ENCODE measurements at regions not wholly inside any gene's neighbourhood (a gene's known extent, or its start where the extent isn't known, plus 50 kb on each side); places are given as distances from the start of the nearest gene placed in this dataset.

DNA sequence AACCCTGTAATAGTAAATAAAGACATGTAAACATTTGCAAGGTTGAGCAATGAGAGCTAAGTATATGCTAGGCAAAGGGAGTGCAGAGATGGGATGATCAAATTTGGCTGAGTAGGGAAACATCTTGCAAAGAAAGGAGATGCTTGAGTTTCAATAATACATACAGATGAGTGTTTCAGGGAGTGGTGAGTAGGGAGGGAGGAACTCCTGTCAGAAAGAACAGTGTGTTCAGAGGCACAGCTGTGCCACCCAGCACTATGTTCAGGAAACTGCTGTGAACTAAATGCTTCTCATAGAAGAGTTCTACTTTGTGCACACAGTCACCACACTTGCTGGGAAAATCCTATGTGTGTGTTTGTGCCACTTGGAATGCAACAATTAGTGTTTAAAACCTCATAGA, 1077.1 kb downstream of the UQCRFS1 start:
- TF ChIP-seq, protein P1, sequence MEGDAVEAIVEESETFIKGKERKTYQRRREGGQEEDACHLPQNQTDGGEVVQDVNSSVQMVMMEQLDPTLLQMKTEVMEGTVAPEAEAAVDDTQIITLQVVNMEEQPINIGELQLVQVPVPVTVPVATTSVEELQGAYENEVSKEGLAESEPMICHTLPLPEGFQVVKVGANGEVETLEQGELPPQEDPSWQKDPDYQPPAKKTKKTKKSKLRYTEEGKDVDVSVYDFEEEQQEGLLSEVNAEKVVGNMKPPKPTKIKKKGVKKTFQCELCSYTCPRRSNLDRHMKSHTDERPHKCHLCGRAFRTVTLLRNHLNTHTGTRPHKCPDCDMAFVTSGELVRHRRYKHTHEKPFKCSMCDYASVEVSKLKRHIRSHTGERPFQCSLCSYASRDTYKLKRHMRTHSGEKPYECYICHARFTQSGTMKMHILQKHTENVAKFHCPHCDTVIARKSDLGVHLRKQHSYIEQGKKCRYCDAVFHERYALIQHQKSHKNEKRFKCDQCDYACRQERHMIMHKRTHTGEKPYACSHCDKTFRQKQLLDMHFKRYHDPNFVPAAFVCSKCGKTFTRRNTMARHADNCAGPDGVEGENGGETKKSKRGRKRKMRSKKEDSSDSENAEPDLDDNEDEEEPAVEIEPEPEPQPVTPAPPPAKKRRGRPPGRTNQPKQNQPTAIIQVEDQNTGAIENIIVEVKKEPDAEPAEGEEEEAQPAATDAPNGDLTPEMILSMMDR (IDR thresholded peaks at IDR 0.05 in 4 of 5, conservative IDR thresholded peaks at IDR 0.05 in 1 of 5) = no peak
- no peak for TF ChIP-seq POLR2A (IDR thresholded peaks at IDR 0.05)

All from gastrocnemius medialis (tissue), 4 donors.